SK-N-SH (cell line): ENCODE measurements at regions not wholly inside any gene's neighbourhood (a gene's known extent, or its start where the extent isn't known, plus 50 kb on each side); places are given as distances from the start of the nearest gene placed in this dataset.

Source experiments
- CTCF ChIA-PET: fragments of 300-600, 350-600 bp; formaldehyde crosslinking; extraction: SDS; loops from one replicate; lab custom pipeline; 2021; lab: Yijun Ruan, JAX
- POLR2A ChIA-PET: fragments of 350-600 bp; sonication (Branson Sonifier 250); formaldehyde crosslinking; extraction: SDS; loops from one replicate; lab custom pipeline; 2020; ENCODE audit warnings: antibody characterized with exemption, inconsistent platforms; lab: Yijun Ruan, JAX
- DNase-seq: peaks from one replicate; pipeline ENCODE4 v3.0.0; 2012
- H2AFZ ChIP-seq: fragments of 200-600 bp; sonication (generic); 2 replicates; pipeline ENCODE4 v1.8.1; 2016; ENCODE audit warnings: antibody characterized with exemption, mild to moderate bottlenecking, low read depth
- H3F3A ChIP-seq: fragments of 200-600 bp; sonication (generic); replicated peaks from 2 replicates; pipeline ENCODE3; 2016; ENCODE audit warnings: antibody characterized with exemption, mild to moderate bottlenecking; ENCODE audit not compliant: insufficient read depth
- H3K27ac ChIP-seq, 2 experiments: fragments of 200-500 bp in 1 of 2; fragments of 200-600 bp in 1 of 2; sonication (Bioruptor generic) in 1 of 2; sonication (generic), shearing (Covaris generic) in 1 of 2; 2 replicates each; pipeline versions ENCODE4 v1.5.1 to v1.6.1; 2014 to 2016; ENCODE audit warnings: low read depth in 2 of 2, inconsistent platforms in 1 of 2, low read length in 1 of 2, mild to moderate bottlenecking in 1 of 2, mixed read lengths in 1 of 2
- H3K27me3 ChIP-seq: fragments of 200-600 bp; sonication (generic), shearing (Covaris generic); 2 replicates; pipeline ENCODE4 v1.6.1; 2016; ENCODE audit warnings: mixed run types; ENCODE audit not compliant: insufficient read depth
- H3K36me3 ChIP-seq, 2 experiments: fragments of 200-500 bp in 1 of 2; fragments of 200-600 bp in 1 of 2; sonication (Bioruptor generic) in 1 of 2; sonication (generic) in 1 of 2; replicated peaks in 1 of 2; 2 replicates each; pipeline versions ENCODE3 to v1.5.1; 2014 to 2016; ENCODE audit warnings: low read length in 1 of 2, mild to moderate bottlenecking in 1 of 2; ENCODE audit not compliant: insufficient read depth in 2 of 2, control insufficient read depth in 1 of 2
- H3K4me1 ChIP-seq, 2 experiments: fragments of 200-500 bp in 1 of 2; fragments of 200-600 bp in 1 of 2; sonication (Bioruptor generic) in 1 of 2; sonication (generic), shearing (Covaris generic) in 1 of 2; 2 replicates each; pipeline versions ENCODE4 v1.5.1 to v1.6.1; 2014 to 2016; ENCODE audit warnings: low read depth in 1 of 2, low read length in 1 of 2, mixed run types in 1 of 2; ENCODE audit not compliant: insufficient read depth in 2 of 2, control insufficient read depth in 1 of 2
- H3K4me2 ChIP-seq: fragments of 200-600 bp; sonication (generic), shearing (Covaris generic); 2 replicates; pipeline ENCODE4 v1.6.1; 2017; ENCODE audit warnings: mixed run types
- H3K4me3 ChIP-seq, 2 experiments: fragments of 200-500 bp in 1 of 2; fragments of 200-600 bp in 1 of 2; sonication (Bioruptor generic) in 1 of 2; sonication (generic), shearing (Covaris generic) in 1 of 2; 2 replicates each; pipeline versions ENCODE4 v1.5.1 to v1.8.1; 2014 to 2016; ENCODE audit warnings: low read depth in 2 of 2, inconsistent platforms in 1 of 2, low read length in 1 of 2, mild to moderate bottlenecking in 1 of 2, mixed read lengths in 1 of 2, moderate library complexity in 1 of 2
- H3K79me2 ChIP-seq: fragments of 200-600 bp; sonication (generic); 2 replicates; pipeline ENCODE4 v1.8.1; 2017; ENCODE audit warnings: mild to moderate bottlenecking; ENCODE audit not compliant: insufficient read depth
- H3K9ac ChIP-seq: fragments of 200-600 bp; sonication (generic); 2 replicates; pipeline ENCODE4 v1.6.1; 2017; ENCODE audit warnings: mixed run types
- H3K9me2 ChIP-seq: fragments of 200-600 bp; sonication (generic); 2 replicates; pipeline ENCODE4 v1.6.1; 2017; ENCODE audit warnings: mixed run types
- H3K9me3 ChIP-seq: fragments of 200-600 bp; sonication (generic); 2 replicates; pipeline ENCODE4 v1.6.1; 2017; ENCODE audit warnings: mixed run types, mild to moderate bottlenecking, moderate library complexity
- H4K20me1 ChIP-seq: fragments of 200-600 bp; sonication (generic); 2 replicates; pipeline ENCODE4 v1.6.1; 2017; ENCODE audit warnings: mild to moderate bottlenecking, mixed run types; ENCODE audit not compliant: insufficient read depth
- CHD2 ChIP-seq: fragments of 150-350 bp; IDR thresholded peaks from 2 replicates; pipeline ENCODE4 v1.6.1; 2018; ENCODE audit warnings: low read length; ENCODE audit not compliant: partially characterized antibody
- EP300 ChIP-seq, 2 experiments: IDR thresholded peaks; 2 replicates each; pipeline versions ENCODE4 v1.4.0 to v1.6.1; 2012; ENCODE audit warnings: borderline replicate concordance in 1 of 2, low read depth in 1 of 2, low read length in 1 of 2
- EZH2phosphoT487 ChIP-seq: fragments of 200-600 bp; sonication (generic); IDR thresholded peaks from 2 replicates; pipeline ENCODE4 v1.6.1; 2017; ENCODE audit warnings: low read depth, mixed run types, mild to moderate bottlenecking, antibody characterized with exemption, moderate library complexity, borderline replicate concordance
- FOSL2 ChIP-seq: IDR thresholded peaks from 2 replicates; pipeline ENCODE4 v1.4.0; 2012; ENCODE audit warnings: low read depth, mild to moderate bottlenecking, moderate library complexity, borderline replicate concordance
- FOXJ3 ChIP-seq: sonication (generic); formaldehyde crosslinking; IDR thresholded peaks from 2 replicates; pipeline ENCODE4 v1.5.1; 2020; ENCODE audit warnings: mild to moderate bottlenecking, missing genetic modification reagents
- GATA2 ChIP-seq: sonication (generic); formaldehyde crosslinking; IDR thresholded peaks from 2 replicates; pipeline ENCODE4 v1.5.0; 2020; ENCODE audit warnings: mild to moderate bottlenecking, missing genetic modification reagents
- JUND ChIP-seq: IDR thresholded peaks from 2 replicates; pipeline ENCODE4 v1.4.0; 2012
- MXI1 ChIP-seq: IDR thresholded peaks from 2 replicates; pipeline ENCODE4 v1.6.1; 2012; ENCODE audit warnings: mild to moderate bottlenecking, low read depth, low read length, improper control_type of control experiment
- PBX3 ChIP-seq: IDR thresholded peaks from 2 replicates; pipeline ENCODE4; 2012
- RAD21 ChIP-seq: IDR thresholded peaks from 2 replicates; pipeline ENCODE4 v1.6.1; 2012; ENCODE audit warnings: mild to moderate bottlenecking, low read length
- RCOR1 ChIP-seq: fragments of 150-350 bp; IDR thresholded peaks from 2 replicates; pipeline ENCODE4 v1.6.1; 2017; ENCODE audit warnings: antibody characterized with exemption, low read length
- RFX5 ChIP-seq: IDR thresholded peaks from 2 replicates; pipeline ENCODE4 v1.6.1; 2012; ENCODE audit warnings: mild to moderate bottlenecking, improper control_type of control experiment, low read length
- RXRA ChIP-seq: IDR thresholded peaks from 2 replicates; pipeline ENCODE4 v1.4.0; 2012; ENCODE audit warnings: low read depth, mild to moderate bottlenecking, borderline replicate concordance
- TEAD4 ChIP-seq: IDR thresholded peaks from 2 replicates; pipeline ENCODE4 v1.4.0; 2012; ENCODE audit warnings: mild to moderate bottlenecking, borderline replicate concordance; ENCODE audit not compliant: insufficient read depth
- USF1 ChIP-seq: IDR thresholded peaks from 2 replicates; pipeline ENCODE4 v1.4.0; 2012; ENCODE audit warnings: low read depth, borderline replicate concordance
- WGBS: methylation state at CpG from one replicate; pipeline ENCODE4 v1.1.6; 2017; ENCODE audit warnings: low lambda C conversion rate; 5-methylcytosine and 5-hydroxymethylcytosine counted together
- TF ChIP-seq, protein P1 (sequence below): IDR thresholded peaks from 2 replicates; pipeline ENCODE4 v1.6.1; 2012; ENCODE audit warnings: mild to moderate bottlenecking, low read depth, low read length, moderate library complexity

DNA sequence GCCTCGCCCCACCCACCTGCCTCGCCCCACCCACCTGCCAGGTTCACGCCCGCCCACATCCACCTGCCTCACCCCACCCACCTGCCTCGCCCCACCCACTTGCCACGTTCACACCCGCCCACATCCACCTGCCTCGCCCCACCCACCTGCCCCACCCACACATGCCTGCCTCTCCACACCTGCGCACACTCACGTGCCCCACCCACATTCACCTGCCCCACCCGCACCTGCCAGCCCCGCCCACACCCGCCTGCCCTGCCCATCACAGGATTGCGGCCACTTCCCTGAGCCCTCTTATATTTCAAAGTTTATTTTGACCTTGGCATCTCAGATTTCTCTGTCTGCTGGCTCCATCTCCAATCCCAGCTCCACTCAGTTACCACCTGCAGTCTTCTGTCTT, 217.5 kb upstream of the SOX11 start (continued):
- TF ChIP-seq FOSL2 (no peak), USF1 (no peak), EZH2phosphoT487 (no peak), RFX5 (no peak), JUND (no peak), TEAD4 (no peak), RXRA (no peak)

- H3K4me1 ChIP-seq: peaks cover 0 to 24% of the 10 kb centered on the region in 2 experiments; a peak in 2 of 4 replicates
- TF ChIP-seq CHD2 (peak; percentile 74), RCOR1 (peak; percentile 42; the same call in 1 of the 2 replicates), PBX3 (no peak), EP300 (IDR thresholded peaks at IDR 0.05; ENCODE audit: borderline replicate concordance in 1 of 2, low read depth in 1 of 2, low read length in 1 of 2) (peak in 1 of 2 experiments; percentile 70; a peak in 1 of 4 replicates), GATA2 (CRISPR knock-in tag) (peak; percentile 74), MXI1 (0 out of 2 replicates have a peak, but pooled peaks have one; percentile 42), RXRA (no peak), RAD21 (peak; percentile 30; the same call in 1 of the 2 replicates), FOXJ3 (CRISPR knock-in tag) (peak; percentile 19; the same call in 1 of the 2 replicates)
- TF ChIP-seq, protein P1, sequence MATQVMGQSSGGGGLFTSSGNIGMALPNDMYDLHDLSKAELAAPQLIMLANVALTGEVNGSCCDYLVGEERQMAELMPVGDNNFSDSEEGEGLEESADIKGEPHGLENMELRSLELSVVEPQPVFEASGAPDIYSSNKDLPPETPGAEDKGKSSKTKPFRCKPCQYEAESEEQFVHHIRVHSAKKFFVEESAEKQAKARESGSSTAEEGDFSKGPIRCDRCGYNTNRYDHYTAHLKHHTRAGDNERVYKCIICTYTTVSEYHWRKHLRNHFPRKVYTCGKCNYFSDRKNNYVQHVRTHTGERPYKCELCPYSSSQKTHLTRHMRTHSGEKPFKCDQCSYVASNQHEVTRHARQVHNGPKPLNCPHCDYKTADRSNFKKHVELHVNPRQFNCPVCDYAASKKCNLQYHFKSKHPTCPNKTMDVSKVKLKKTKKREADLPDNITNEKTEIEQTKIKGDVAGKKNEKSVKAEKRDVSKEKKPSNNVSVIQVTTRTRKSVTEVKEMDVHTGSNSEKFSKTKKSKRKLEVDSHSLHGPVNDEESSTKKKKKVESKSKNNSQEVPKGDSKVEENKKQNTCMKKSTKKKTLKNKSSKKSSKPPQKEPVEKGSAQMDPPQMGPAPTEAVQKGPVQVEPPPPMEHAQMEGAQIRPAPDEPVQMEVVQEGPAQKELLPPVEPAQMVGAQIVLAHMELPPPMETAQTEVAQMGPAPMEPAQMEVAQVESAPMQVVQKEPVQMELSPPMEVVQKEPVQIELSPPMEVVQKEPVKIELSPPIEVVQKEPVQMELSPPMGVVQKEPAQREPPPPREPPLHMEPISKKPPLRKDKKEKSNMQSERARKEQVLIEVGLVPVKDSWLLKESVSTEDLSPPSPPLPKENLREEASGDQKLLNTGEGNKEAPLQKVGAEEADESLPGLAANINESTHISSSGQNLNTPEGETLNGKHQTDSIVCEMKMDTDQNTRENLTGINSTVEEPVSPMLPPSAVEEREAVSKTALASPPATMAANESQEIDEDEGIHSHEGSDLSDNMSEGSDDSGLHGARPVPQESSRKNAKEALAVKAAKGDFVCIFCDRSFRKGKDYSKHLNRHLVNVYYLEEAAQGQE: no peak
- TF ChIP-seq, all 33 proteins: peak for 7
- Histone ChIP-seq H3K9ac (no peak overlapping the region), H3K79me2 (no peaks in the 10 kb centered on the region), H3K4me2 (no peak overlapping the region), H3F3A (no peaks in the 10 kb centered on the region), H3K27ac (peak overlapping the region in 1 of 2 experiments; percentile 62; a peak in 2 of 4 replicates), H4K20me1 (no peaks in the 10 kb centered on the region), H2AFZ (no peak overlapping the region), H3K27me3 (no peaks in the 10 kb centered on the region), H3K9me2 (no peaks in the 10 kb centered on the region), H3K4me3 (no peak overlapping the region), H3K36me3 (no peaks in the 10 kb centered on the region), H3K9me3 (peaks cover 3% of the 10 kb centered on the region; the same call in 1 of the 2 replicates)
- WGBS: 30% methylated on average over 7 of the region's 7 CpGs
- ChIA-PET CTCF (interaction anchor here (0.6 to 0.7 kb wide), 2 partner anchors 10 to 133 kb away, joined by 3 read pairs; no protein-coding TSS in a partner anchor), POLR2A (interaction anchor here (0.7 kb wide), 1 partner anchor 211 kb away, joined by 3 read pairs; no protein-coding TSS in a partner anchor)
- DNase-seq: peak; percentile 71
Observed at GRCh38 chr2:5479265-5479928, 212.8 kb upstream of the SOX11 start.
